Keratinocyte (primary cell): ENCODE measurements at regions not wholly inside any gene's neighbourhood (a gene's known extent, or its start where the extent isn't known, plus 50 kb on each side); places are given as distances from the start of the nearest gene placed in this dataset.

Experiments
- DNase-seq: peaks from one replicate; pipeline ENCODE4 v3.0.0-alpha.2; 2011; ENCODE audit warnings: low read depth, missing footprints, low spot score
- FAIRE-seq: peaks from 2 replicates; lab custom pipeline; 2011; peaks lifted over from hg19 to GRCh38; lab: Jason Lieb, UNC
- H2AFZ ChIP-seq: 2 replicates; pipeline ENCODE4 v1.6.0; 2012; ENCODE audit warnings: low read length, control low read depth, inconsistent platforms; ENCODE audit not compliant: control insufficient read depth
- H3K27ac ChIP-seq: 2 replicates; pipeline ENCODE4 v1.5.1; 2011; ENCODE audit warnings: low read length; ENCODE audit not compliant: control insufficient read depth, insufficient read depth
- H3K27me3 ChIP-seq: 3 replicates; pipeline ENCODE4 v1.6.0; 2011; ENCODE audit warnings: low read length; ENCODE audit not compliant: control insufficient read depth, insufficient read depth; ENCODE audit errors: extremely low read depth
- H3K36me3 ChIP-seq, 2 experiments: 2 replicates in 1 of 2; 3 replicates in 1 of 2; pipeline ENCODE4 v1.5.1; 2011; ENCODE audit warnings: low read length in 2 of 2, mild to moderate bottlenecking in 1 of 2; ENCODE audit not compliant: control insufficient read depth in 2 of 2, insufficient read depth in 2 of 2; ENCODE audit errors: extremely low read depth in 1 of 2
- H3K4me1 ChIP-seq: 3 replicates; pipeline ENCODE4 v1.5.1; 2011; ENCODE audit warnings: low read length; ENCODE audit not compliant: control insufficient read depth, insufficient read depth; ENCODE audit errors: extremely low read depth
- H3K4me2 ChIP-seq: 3 replicates; pipeline ENCODE4 v1.6.0; 2011; ENCODE audit warnings: low read depth, low read length; ENCODE audit not compliant: control insufficient read depth, insufficient read depth; ENCODE audit errors: extremely low read depth
- H3K4me3 ChIP-seq, 3 experiments: fragments of 200-600 bp in 1 of 3; sonication (generic) in 1 of 3; 2 replicates in 2 of 3; 3 replicates in 1 of 3; pipeline ENCODE4 v1.5.1; 2011 to 2016; ENCODE audit warnings: low read length in 3 of 3, mild to moderate bottlenecking in 3 of 3, control low read depth in 2 of 3, inconsistent platforms in 1 of 3, low read depth in 1 of 3, mixed read lengths in 1 of 3, mixed run types in 1 of 3, moderate library complexity in 1 of 3; ENCODE audit not compliant: control insufficient read depth in 2 of 3, insufficient read depth in 2 of 3; ENCODE audit errors: extremely low read depth in 1 of 3
- H3K79me2 ChIP-seq: 2 replicates; pipeline ENCODE4 v1.6.0; 2012; ENCODE audit warnings: low read length; ENCODE audit not compliant: control insufficient read depth, insufficient read depth
- H3K9ac ChIP-seq: 3 replicates; pipeline ENCODE4 v1.6.0; 2011; ENCODE audit warnings: low read length; ENCODE audit not compliant: control insufficient read depth, insufficient read depth; ENCODE audit errors: extremely low read depth
- H3K9me1 ChIP-seq: 3 replicates; pipeline ENCODE4 v1.6.0; 2011; ENCODE audit warnings: low read length; ENCODE audit not compliant: control insufficient read depth, insufficient read depth; ENCODE audit errors: extremely low read depth
- H3K9me3 ChIP-seq: 2 replicates; pipeline ENCODE4 v1.5.1; 2012; ENCODE audit warnings: low read depth, low read length; ENCODE audit not compliant: control insufficient read depth
- H4K20me1 ChIP-seq: 3 replicates; pipeline ENCODE4 v1.6.0; 2011; ENCODE audit warnings: low read length; ENCODE audit not compliant: control insufficient read depth, insufficient read depth; ENCODE audit errors: extremely low read depth
- CTCF ChIP-seq, 3 experiments: IDR thresholded peaks in 1 of 3; conservative IDR thresholded peaks in 1 of 3; optimal IDR thresholded peaks in 1 of 3; 2 replicates in 2 of 3; 3 replicates in 1 of 3; pipeline versions ENCODE3 to v1.5.1; 2011; ENCODE audit warnings: low read length in 3 of 3, mild to moderate bottlenecking in 3 of 3, moderate library complexity in 2 of 3, control low read depth in 1 of 3, inconsistent platforms in 1 of 3; ENCODE audit not compliant: insufficient read depth in 2 of 3; ENCODE audit errors: extremely low read depth in 1 of 3
- EZH2 ChIP-seq: IDR thresholded peaks from one replicate; pipeline ENCODE4 v1.6.1; 2012; ENCODE audit warnings: inconsistent platforms, mild to moderate bottlenecking, low read length, moderate library complexity
- dilution Hi-C: fragments of 300-500 bp; cut with MboI; formaldehyde crosslinking; loops from one replicate; pipeline ENCODE4 v1.7.0; 2020; ENCODE audit warnings: low sequenced_read_pairs; ENCODE audit not compliant: extremely low pct_ligation_motif_present

GRCh38 chr2:78535395-78535794 is 490.1 kb upstream of the REG3G start:
- Histone ChIP-seq H3K4me3 (no peak overlapping the region), H3K36me3 (no peaks in the 10 kb centered on the region), H2AFZ (no peak overlapping the region), H3K79me2 (no peaks in the 10 kb centered on the region), H3K4me2 (no peak overlapping the region), H3K27me3 (no peaks in the 10 kb centered on the region), H3K9ac (no peak overlapping the region), H3K9me3 (no peaks in the 10 kb centered on the region), H4K20me1 (no peaks in the 10 kb centered on the region), H3K9me1 (no peaks in the 10 kb centered on the region), H3K4me1 (no peaks in the 10 kb centered on the region), H3K27ac (no peak overlapping the region)
- no peak for TF ChIP-seq CTCF (optimal IDR thresholded peaks at IDR 0.05 in 1 of 3, IDR thresholded peaks at IDR 0.05 in 1 of 3, conservative IDR thresholded peaks at IDR 0.05 in 1 of 3; ENCODE audit: extremely low read depth in 1 of 3, insufficient read depth in 2 of 3, low read length in 3 of 3)
- TF ChIP-seq EZH2: no peak
- DNase-seq (no peak), FAIRE-seq (no peak)
- dilution Hi-C loops: no loop called here

DNA sequence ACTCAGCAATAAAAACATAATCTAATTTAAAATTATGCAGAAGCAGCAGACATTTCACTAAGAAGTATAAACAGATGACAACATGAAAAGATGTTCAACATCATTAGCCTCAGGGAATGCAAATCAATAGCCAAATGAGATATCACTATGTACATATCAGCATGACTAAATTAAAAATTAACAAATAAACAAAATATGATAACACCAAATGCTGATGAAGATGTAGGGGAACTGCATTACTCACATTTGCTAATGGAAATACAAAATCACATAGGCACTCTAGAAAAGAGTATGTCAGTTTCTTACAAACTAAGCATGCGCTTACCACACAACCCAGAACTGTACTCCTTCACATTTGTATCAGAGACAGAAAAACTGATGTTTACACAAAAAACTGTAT is 487.2 kb upstream of the REG3G start:
- dilution Hi-C loops: no loop called here
- no peaks in the 10 kb centered on the region for H3K4me1 ChIP-seq

More for the DNA sequence above, 487.2 kb upstream of the REG3G start:
- Histone ChIP-seq H3K27ac (no peak overlapping the region), H3K4me2 (no peak overlapping the region), H4K20me1 (no peaks in the 10 kb centered on the region), H3K36me3 (no peaks in the 10 kb centered on the region), H3K9ac (no peak overlapping the region), H3K9me1 (no peaks in the 10 kb centered on the region), H3K4me3 (no peak overlapping the region), H3K79me2 (no peaks in the 10 kb centered on the region), H3K27me3 (no peaks in the 10 kb centered on the region), H2AFZ (no peak overlapping the region), H3K9me3 (no peaks in the 10 kb centered on the region)
- DNase-seq (no peak), FAIRE-seq (no peak)
- TF ChIP-seq EZH2 (no peak), CTCF (optimal IDR thresholded peaks at IDR 0.05 in 1 of 3, IDR thresholded peaks at IDR 0.05 in 1 of 3, conservative IDR thresholded peaks at IDR 0.05 in 1 of 3; ENCODE audit: extremely low read depth in 1 of 3, insufficient read depth in 2 of 3, low read length in 3 of 3) (no peak)
